SK-N-SH (cell line): ENCODE measurements at regions not wholly inside any gene's neighbourhood (a gene's known extent, or its start where the extent isn't known, plus 50 kb on each side); places are given as distances from the start of the nearest gene placed in this dataset.

Source experiments
- CTCF ChIA-PET: fragments of 300-600, 350-600 bp; formaldehyde crosslinking; extraction: SDS; loops from one replicate; lab custom pipeline; 2021; lab: Yijun Ruan, JAX
- POLR2A ChIA-PET: fragments of 350-600 bp; sonication (Branson Sonifier 250); formaldehyde crosslinking; extraction: SDS; loops from one replicate; lab custom pipeline; 2020; ENCODE audit warnings: antibody characterized with exemption, inconsistent platforms; lab: Yijun Ruan, JAX
- DNase-seq: peaks from one replicate; pipeline ENCODE4 v3.0.0; 2012
- H2AFZ ChIP-seq: fragments of 200-600 bp; sonication (generic); 2 replicates; pipeline ENCODE4 v1.8.1; 2016; ENCODE audit warnings: antibody characterized with exemption, mild to moderate bottlenecking, low read depth
- H3F3A ChIP-seq: fragments of 200-600 bp; sonication (generic); replicated peaks from 2 replicates; pipeline ENCODE3; 2016; ENCODE audit warnings: antibody characterized with exemption, mild to moderate bottlenecking; ENCODE audit not compliant: insufficient read depth
- H3K27ac ChIP-seq, 2 experiments: fragments of 200-500 bp in 1 of 2; fragments of 200-600 bp in 1 of 2; sonication (Bioruptor generic) in 1 of 2; sonication (generic), shearing (Covaris generic) in 1 of 2; 2 replicates each; pipeline versions ENCODE4 v1.5.1 to v1.6.1; 2014 to 2016; ENCODE audit warnings: low read depth in 2 of 2, inconsistent platforms in 1 of 2, low read length in 1 of 2, mild to moderate bottlenecking in 1 of 2, mixed read lengths in 1 of 2
- H3K27me3 ChIP-seq: fragments of 200-600 bp; sonication (generic), shearing (Covaris generic); 2 replicates; pipeline ENCODE4 v1.6.1; 2016; ENCODE audit warnings: mixed run types; ENCODE audit not compliant: insufficient read depth
- H3K36me3 ChIP-seq, 2 experiments: fragments of 200-500 bp in 1 of 2; fragments of 200-600 bp in 1 of 2; sonication (Bioruptor generic) in 1 of 2; sonication (generic) in 1 of 2; replicated peaks in 1 of 2; 2 replicates each; pipeline versions ENCODE3 to v1.5.1; 2014 to 2016; ENCODE audit warnings: low read length in 1 of 2, mild to moderate bottlenecking in 1 of 2; ENCODE audit not compliant: insufficient read depth in 2 of 2, control insufficient read depth in 1 of 2
- H3K4me1 ChIP-seq, 2 experiments: fragments of 200-500 bp in 1 of 2; fragments of 200-600 bp in 1 of 2; sonication (Bioruptor generic) in 1 of 2; sonication (generic), shearing (Covaris generic) in 1 of 2; 2 replicates each; pipeline versions ENCODE4 v1.5.1 to v1.6.1; 2014 to 2016; ENCODE audit warnings: low read depth in 1 of 2, low read length in 1 of 2, mixed run types in 1 of 2; ENCODE audit not compliant: insufficient read depth in 2 of 2, control insufficient read depth in 1 of 2
- H3K4me2 ChIP-seq: fragments of 200-600 bp; sonication (generic), shearing (Covaris generic); 2 replicates; pipeline ENCODE4 v1.6.1; 2017; ENCODE audit warnings: mixed run types
- H3K4me3 ChIP-seq, 2 experiments: fragments of 200-500 bp in 1 of 2; fragments of 200-600 bp in 1 of 2; sonication (Bioruptor generic) in 1 of 2; sonication (generic), shearing (Covaris generic) in 1 of 2; 2 replicates each; pipeline versions ENCODE4 v1.5.1 to v1.8.1; 2014 to 2016; ENCODE audit warnings: low read depth in 2 of 2, inconsistent platforms in 1 of 2, low read length in 1 of 2, mild to moderate bottlenecking in 1 of 2, mixed read lengths in 1 of 2, moderate library complexity in 1 of 2
- H3K79me2 ChIP-seq: fragments of 200-600 bp; sonication (generic); 2 replicates; pipeline ENCODE4 v1.8.1; 2017; ENCODE audit warnings: mild to moderate bottlenecking; ENCODE audit not compliant: insufficient read depth
- H3K9ac ChIP-seq: fragments of 200-600 bp; sonication (generic); 2 replicates; pipeline ENCODE4 v1.6.1; 2017; ENCODE audit warnings: mixed run types
- H3K9me2 ChIP-seq: fragments of 200-600 bp; sonication (generic); 2 replicates; pipeline ENCODE4 v1.6.1; 2017; ENCODE audit warnings: mixed run types
- H3K9me3 ChIP-seq: fragments of 200-600 bp; sonication (generic); 2 replicates; pipeline ENCODE4 v1.6.1; 2017; ENCODE audit warnings: mixed run types, mild to moderate bottlenecking, moderate library complexity
- H4K20me1 ChIP-seq: fragments of 200-600 bp; sonication (generic); 2 replicates; pipeline ENCODE4 v1.6.1; 2017; ENCODE audit warnings: mild to moderate bottlenecking, mixed run types; ENCODE audit not compliant: insufficient read depth
- CHD2 ChIP-seq: fragments of 150-350 bp; IDR thresholded peaks from 2 replicates; pipeline ENCODE4 v1.6.1; 2018; ENCODE audit warnings: low read length; ENCODE audit not compliant: partially characterized antibody
- ELF1 ChIP-seq: IDR thresholded peaks from 2 replicates; pipeline ENCODE4 v1.4.0; 2012
- EZH2phosphoT487 ChIP-seq: fragments of 200-600 bp; sonication (generic); IDR thresholded peaks from 2 replicates; pipeline ENCODE4 v1.6.1; 2017; ENCODE audit warnings: low read depth, mixed run types, mild to moderate bottlenecking, antibody characterized with exemption, moderate library complexity, borderline replicate concordance
- FOXJ3 ChIP-seq: sonication (generic); formaldehyde crosslinking; IDR thresholded peaks from 2 replicates; pipeline ENCODE4 v1.5.1; 2020; ENCODE audit warnings: mild to moderate bottlenecking, missing genetic modification reagents
- FOXM1 ChIP-seq: IDR thresholded peaks from 2 replicates; pipeline ENCODE4 v1.4.0; 2012; ENCODE audit warnings: low read depth, mild to moderate bottlenecking
- GATA2 ChIP-seq: sonication (generic); formaldehyde crosslinking; IDR thresholded peaks from 2 replicates; pipeline ENCODE4 v1.5.0; 2020; ENCODE audit warnings: mild to moderate bottlenecking, missing genetic modification reagents
- IRF3 ChIP-seq: fragments of 150-350 bp; IDR thresholded peaks from 2 replicates; pipeline ENCODE4 v1.6.1; 2016; ENCODE audit warnings: mild to moderate bottlenecking, low read depth, low read length
- JUND ChIP-seq: IDR thresholded peaks from 2 replicates; pipeline ENCODE4 v1.4.0; 2012
- MAX ChIP-seq: IDR thresholded peaks from 2 replicates; pipeline ENCODE4 v1.4.0; 2012; ENCODE audit warnings: low read depth
- MXI1 ChIP-seq: IDR thresholded peaks from 2 replicates; pipeline ENCODE4 v1.6.1; 2012; ENCODE audit warnings: mild to moderate bottlenecking, low read depth, low read length, improper control_type of control experiment
- POLR2AphosphoS5 ChIP-seq: IDR thresholded peaks from 2 replicates; pipeline ENCODE4 v1.6.1; 2012; ENCODE audit warnings: low read depth, low read length
- RCOR1 ChIP-seq: fragments of 150-350 bp; IDR thresholded peaks from 2 replicates; pipeline ENCODE4 v1.6.1; 2017; ENCODE audit warnings: antibody characterized with exemption, low read length
- REST ChIP-seq: IDR thresholded peaks from 2 replicates; pipeline ENCODE4 v1.6.1; 2012; ENCODE audit warnings: mild to moderate bottlenecking, low read depth, low read length, moderate library complexity
- RFX5 ChIP-seq: IDR thresholded peaks from 2 replicates; pipeline ENCODE4 v1.6.1; 2012; ENCODE audit warnings: mild to moderate bottlenecking, improper control_type of control experiment, low read length
- RXRA ChIP-seq: IDR thresholded peaks from 2 replicates; pipeline ENCODE4 v1.4.0; 2012; ENCODE audit warnings: low read depth, mild to moderate bottlenecking, borderline replicate concordance
- SMC3 ChIP-seq: IDR thresholded peaks from 2 replicates; pipeline ENCODE4 v1.6.1; 2012; ENCODE audit warnings: low read depth, low read length, improper control_type of control experiment
- TCF12 ChIP-seq: IDR thresholded peaks from 2 replicates; pipeline ENCODE4 v1.4.0; 2012
- TEAD4 ChIP-seq: IDR thresholded peaks from 2 replicates; pipeline ENCODE4 v1.4.0; 2012; ENCODE audit warnings: mild to moderate bottlenecking, borderline replicate concordance; ENCODE audit not compliant: insufficient read depth
- YY1 ChIP-seq: IDR thresholded peaks from 2 replicates; pipeline ENCODE4 v1.4.0; 2012; ENCODE audit warnings: low read depth, mild to moderate bottlenecking
- WGBS: methylation state at CpG from one replicate; pipeline ENCODE4 v1.1.6; 2017; ENCODE audit warnings: low lambda C conversion rate; 5-methylcytosine and 5-hydroxymethylcytosine counted together
- TF ChIP-seq, protein P1 (sequence below): IDR thresholded peaks from 2 replicates; pipeline ENCODE4 v1.4.0; 2012; ENCODE audit warnings: low read depth, borderline replicate concordance

DNA sequence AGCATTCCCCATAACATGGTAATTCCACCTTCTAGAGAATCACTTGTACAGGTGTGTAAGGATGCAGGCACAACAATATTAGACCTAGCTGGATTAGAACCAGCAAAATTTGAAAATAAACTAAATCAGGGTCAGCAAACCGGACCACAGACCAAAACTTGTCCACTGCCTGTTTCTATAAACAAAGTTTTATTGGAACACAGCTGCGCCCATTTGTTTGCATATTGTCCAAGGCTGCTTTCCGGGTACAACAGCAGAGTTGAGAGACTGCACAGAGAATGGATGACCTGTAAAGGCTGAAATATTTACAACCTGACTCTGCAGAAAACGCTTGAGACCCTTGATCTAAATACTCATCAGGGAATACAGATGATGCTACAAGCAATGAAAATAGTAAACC, 73.6 kb upstream of the SLC45A1 start (continued):
- no peak for TF ChIP-seq REST
- no peak for TF ChIP-seq ELF1
- no peak for TF ChIP-seq MAX

DNA sequence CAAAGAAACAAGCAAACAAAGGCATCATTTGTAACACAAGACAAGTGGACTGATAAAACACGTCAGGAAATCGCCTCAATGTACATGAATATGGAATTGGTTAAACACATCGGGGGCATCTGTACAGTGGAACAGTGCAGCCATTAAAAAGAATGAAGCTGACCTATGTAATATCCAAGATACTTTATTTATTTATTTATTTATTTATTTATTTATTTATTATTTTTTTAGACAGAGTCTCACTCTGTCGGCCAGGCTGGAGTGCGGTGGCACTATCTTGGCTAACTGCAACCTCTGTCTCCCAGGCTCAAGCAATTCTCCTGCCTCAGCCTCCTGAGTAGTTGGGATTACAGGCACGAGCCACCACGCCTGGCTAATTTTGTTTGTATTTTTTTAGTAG, 75.4 kb upstream of the SLC45A1 start:
- H3K36me3 ChIP-seq: no peaks in the 10 kb centered on the region
- no peaks in the 10 kb centered on the region for H3K9me3 ChIP-seq
- no peak for TF ChIP-seq RCOR1
- TF ChIP-seq ELF1: no peak
- TF ChIP-seq, protein P1, sequence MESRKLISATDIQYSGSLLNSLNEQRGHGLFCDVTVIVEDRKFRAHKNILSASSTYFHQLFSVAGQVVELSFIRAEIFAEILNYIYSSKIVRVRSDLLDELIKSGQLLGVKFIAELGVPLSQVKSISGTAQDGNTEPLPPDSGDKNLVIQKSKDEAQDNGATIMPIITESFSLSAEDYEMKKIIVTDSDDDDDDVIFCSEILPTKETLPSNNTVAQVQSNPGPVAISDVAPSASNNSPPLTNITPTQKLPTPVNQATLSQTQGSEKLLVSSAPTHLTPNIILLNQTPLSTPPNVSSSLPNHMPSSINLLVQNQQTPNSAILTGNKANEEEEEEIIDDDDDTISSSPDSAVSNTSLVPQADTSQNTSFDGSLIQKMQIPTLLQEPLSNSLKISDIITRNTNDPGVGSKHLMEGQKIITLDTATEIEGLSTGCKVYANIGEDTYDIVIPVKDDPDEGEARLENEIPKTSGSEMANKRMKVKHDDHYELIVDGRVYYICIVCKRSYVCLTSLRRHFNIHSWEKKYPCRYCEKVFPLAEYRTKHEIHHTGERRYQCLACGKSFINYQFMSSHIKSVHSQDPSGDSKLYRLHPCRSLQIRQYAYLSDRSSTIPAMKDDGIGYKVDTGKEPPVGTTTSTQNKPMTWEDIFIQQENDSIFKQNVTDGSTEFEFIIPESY: no peak
- no peak for TF ChIP-seq FOXJ3 (CRISPR knock-in tag)
- TF ChIP-seq GATA2 (CRISPR knock-in tag): no peak
- no peak for TF ChIP-seq YY1
- no peak for TF ChIP-seq EZH2phosphoT487
- TF ChIP-seq MXI1: no peak
- no peak for TF ChIP-seq RFX5
- no peak for TF ChIP-seq RXRA
- TF ChIP-seq FOXM1: no peak
- no peak for TF ChIP-seq SMC3
- TF ChIP-seq IRF3: no peak
- TF ChIP-seq REST: no peak
- TF ChIP-seq POLR2AphosphoS5: no peak
- no peak for TF ChIP-seq TEAD4
- no peak for TF ChIP-seq TCF12
- TF ChIP-seq JUND: no peak
- TF ChIP-seq CHD2: no peak
- H3K27me3 ChIP-seq: no peaks in the 10 kb centered on the region
- no peaks in the 10 kb centered on the region for H3K4me1 ChIP-seq
- H3F3A ChIP-seq: no peaks in the 10 kb centered on the region
- CTCF ChIA-PET: no interaction called here
- no peaks in the 10 kb centered on the region for H3K79me2 ChIP-seq
- H2AFZ ChIP-seq: no peak overlapping the region
- H3K27ac ChIP-seq: no peak overlapping the region
- H4K20me1 ChIP-seq: no peaks in the 10 kb centered on the region
- H3K4me2 ChIP-seq: no peak overlapping the region
- POLR2A ChIA-PET: no interaction called here
- 74% methylated on average over 7 of the region's 7 CpGs for WGBS
- no peaks in the 10 kb centered on the region for H3K9me2 ChIP-seq
- no peak overlapping the region for H3K4me3 ChIP-seq
- no peak for DNase-seq
- H3K9ac ChIP-seq: no peak overlapping the region
